ENCODE measurements at regions not wholly inside any gene's neighbourhood (a gene's known extent, or its start where the extent isn't known, plus 50 kb on each side); places are given as distances from the start of the nearest gene placed in this dataset.
A peak's percentile ranks its signal among the peaks of the same experiment; 100 is the strongest.

GRCh38 chr11:128407962-128408361 lies 179.4 kb downstream of the ETS1 start:
- TF ChIP-seq CTCF (IDR thresholded peaks at IDR 0.05; ENCODE audit: control insufficient read depth, insufficient read depth, low read depth, low read length, missing control alignments) = no peak
- H3K4me3 ChIP-seq (ENCODE audit: control insufficient read depth, low read depth, low read length) = no peak overlapping the region
- DNase-seq (ENCODE audit: low read depth) = peak; percentile 74

GRCh38 chr11:128405714-128406662 lies 181.4 kb downstream of the ETS1 start:
- no peak for DNase-seq (ENCODE audit: low read depth)
- TF ChIP-seq CTCF (IDR thresholded peaks at IDR 0.05; ENCODE audit: control insufficient read depth, insufficient read depth, low read depth, low read length, missing control alignments) = no peak
- no peak overlapping the region for H3K4me3 ChIP-seq (ENCODE audit: control insufficient read depth, low read depth, low read length)

- TF ChIP-seq CTCF (IDR thresholded peaks at IDR 0.05; ENCODE audit: control insufficient read depth, insufficient read depth, low read depth, low read length, missing control alignments) = no peak
- DNase-seq (ENCODE audit: low read depth) = no peak
- no peak overlapping the region for H3K4me3 ChIP-seq (ENCODE audit: control insufficient read depth, low read depth, low read length)
Measured at GRCh38 chr11:128405112-128405511, 182.2 kb downstream of the ETS1 start.

- no peak for DNase-seq (ENCODE audit: low read depth)
- no peak for TF ChIP-seq CTCF (IDR thresholded peaks at IDR 0.05; ENCODE audit: control insufficient read depth, insufficient read depth, low read depth, low read length, missing control alignments)
- no peak overlapping the region for H3K4me3 ChIP-seq (ENCODE audit: control insufficient read depth, low read depth, low read length)
Measured at GRCh38 chr11:128404437-128404836, 182.9 kb downstream of the ETS1 start.

- peak; percentile 69 for DNase-seq (ENCODE audit: low read depth)
- TF ChIP-seq CTCF (IDR thresholded peaks at IDR 0.05; ENCODE audit: control insufficient read depth, insufficient read depth, low read depth, low read length, missing control alignments) = no peak
- no peak overlapping the region for H3K4me3 ChIP-seq (ENCODE audit: control insufficient read depth, low read depth, low read length)
Measured at GRCh38 chr11:128400382-128401203, 186.8 kb downstream of the ETS1 start.

GRCh38 chr11:128399251-128400121 lies 187.9 kb downstream of the ETS1 start:
- no peak overlapping the region for H3K4me3 ChIP-seq (ENCODE audit: control insufficient read depth, low read depth, low read length)
- DNase-seq (ENCODE audit: low read depth) = peak; percentile 46
- TF ChIP-seq CTCF (IDR thresholded peaks at IDR 0.05; ENCODE audit: control insufficient read depth, insufficient read depth, low read depth, low read length, missing control alignments) = no peak

Data from AG09309 (cell line).